SK-N-SH treated with all-trans-retinoic acid at 6 μM for 48 hours (cell line): ENCODE measurements at regions not wholly inside any gene's neighbourhood (a gene's known extent, or its start where the extent isn't known, plus 50 kb on each side); places are given as distances from the start of the nearest gene placed in this dataset.

Experiments used
- ATAC-seq: fragments of 200-7000 bp; cut with Tn5 transposase; 3 replicates; pipeline ENCODE4 v1.9.1; 2020; ENCODE audit warnings: mild to moderate bottlenecking, moderate library complexity
- ARNTL ChIP-seq: fragments of 450-650 bp; formaldehyde crosslinking; IDR thresholded peaks from 2 replicates; pipeline ENCODE4 v1.5.0; 2020; ENCODE audit warnings: low read depth, mild to moderate bottlenecking, moderate library complexity, borderline replicate concordance
- BACH2 ChIP-seq: fragments of 250-450 bp; sonication (Bioruptor Pico); IDR thresholded peaks from 2 replicates; pipeline ENCODE4 v1.9.0; 2021; ENCODE audit warnings: mild to moderate bottlenecking, borderline replicate concordance
- CREB5 ChIP-seq: fragments of 250-450 bp; sonication (Bioruptor Pico); IDR thresholded peaks from 2 replicates; pipeline ENCODE4 v1.5.1; 2020; ENCODE audit warnings: low read depth, mild to moderate bottlenecking, moderate library complexity
- CSDC2 ChIP-seq: fragments of 250-450 bp; sonication (Bioruptor Pico); IDR thresholded peaks from 2 replicates; pipeline ENCODE4 v1.5.0; 2020; ENCODE audit warnings: mild to moderate bottlenecking, moderate library complexity
- CSRNP3 ChIP-seq: fragments of 250-450 bp; sonication (Bioruptor Pico); IDR thresholded peaks from 2 replicates; pipeline ENCODE4 v1.5.1; 2021; ENCODE audit warnings: mild to moderate bottlenecking, moderate library complexity
- ESRRG ChIP-seq: fragments of 250-450 bp; sonication (Bioruptor Pico); IDR thresholded peaks from 2 replicates; pipeline ENCODE4 v1.6.1; 2021; ENCODE audit warnings: mild to moderate bottlenecking
- GLIS3 ChIP-seq: fragments of 250-450 bp; sonication (Bioruptor Pico); IDR thresholded peaks from 2 replicates; pipeline ENCODE4 v1.5.0; 2020; ENCODE audit warnings: mild to moderate bottlenecking, moderate library complexity
- ISL1 ChIP-seq: fragments of 250-450 bp; sonication (Bioruptor Pico); IDR thresholded peaks from 2 replicates; pipeline ENCODE4 v2.1.2; 2022; ENCODE audit warnings: mild to moderate bottlenecking, moderate library complexity
- OSR1 ChIP-seq: fragments of 250-450 bp; sonication (Bioruptor Pico); IDR thresholded peaks from 2 replicates; pipeline ENCODE4 v1.8.0; 2022; ENCODE audit warnings: moderate library complexity, mild to moderate bottlenecking, inconsistent platforms
- PATZ1 ChIP-seq: fragments of 250-450 bp; sonication (Bioruptor Pico); IDR thresholded peaks from 2 replicates; pipeline ENCODE4 v1.8.0; 2020; ENCODE audit warnings: mild to moderate bottlenecking, moderate library complexity, borderline replicate concordance
- POU6F1 ChIP-seq: fragments of 250-450 bp; sonication (Bioruptor Pico); IDR thresholded peaks from 2 replicates; pipeline ENCODE4 v1.8.0; 2021; ENCODE audit warnings: low read depth, mild to moderate bottlenecking, moderate library complexity, borderline replicate concordance
- PPARA ChIP-seq: fragments of 250-450 bp; sonication (Bioruptor Pico); IDR thresholded peaks from 2 replicates; pipeline ENCODE4 v1.5.0; 2020; ENCODE audit warnings: mild to moderate bottlenecking, borderline replicate concordance
- RARB ChIP-seq: fragments of 250-450 bp; sonication (Bioruptor Pico); IDR thresholded peaks from 2 replicates; pipeline ENCODE4 v1.8.0; 2021; ENCODE audit warnings: mild to moderate bottlenecking, moderate library complexity
- SNAI2 ChIP-seq: fragments of 250-450 bp; sonication (Bioruptor Pico); IDR thresholded peaks from 2 replicates; pipeline ENCODE4 v1.5.0; 2020; ENCODE audit warnings: mild to moderate bottlenecking, moderate library complexity
- TOX ChIP-seq: fragments of 250-450 bp; sonication (Bioruptor Pico); IDR thresholded peaks from 2 replicates; pipeline ENCODE4 v1.8.0; 2021; ENCODE audit warnings: mild to moderate bottlenecking, moderate library complexity, borderline replicate concordance
- TSHZ2 ChIP-seq: fragments of 250-450 bp; sonication (Bioruptor Pico); IDR thresholded peaks from 2 replicates; pipeline ENCODE4 v1.5.0; 2020; ENCODE audit warnings: mild to moderate bottlenecking, moderate library complexity
- ZC3H10 ChIP-seq: fragments of 250-450 bp; sonication (Bioruptor Pico); IDR thresholded peaks from 2 replicates; pipeline ENCODE4 v1.5.1; 2021; ENCODE audit warnings: mild to moderate bottlenecking, moderate library complexity
- ZFP3 ChIP-seq: fragments of 250-450 bp; sonication (Bioruptor Pico); IDR thresholded peaks from 2 replicates; pipeline ENCODE4 v1.5.0; 2020; ENCODE audit warnings: mild to moderate bottlenecking, moderate library complexity
- ZFP30 ChIP-seq: fragments of 450-650 bp; formaldehyde crosslinking; IDR thresholded peaks from 2 replicates; pipeline ENCODE4 v1.5.0; 2022; ENCODE audit warnings: mild to moderate bottlenecking, moderate library complexity
- ZNF565 ChIP-seq: fragments of 450-650 bp; formaldehyde crosslinking; conservative IDR thresholded peaks from 2 replicates; pipeline ENCODE4 v1.5.0; 2020; ENCODE audit warnings: low read depth, mild to moderate bottlenecking, moderate library complexity
- ZNF70 ChIP-seq: fragments of 450-650 bp; formaldehyde crosslinking; IDR thresholded peaks from 2 replicates; pipeline ENCODE4 v1.5.0; 2020; ENCODE audit warnings: mild to moderate bottlenecking, moderate library complexity
- ZNF8 ChIP-seq: fragments of 450-650 bp; formaldehyde crosslinking; IDR thresholded peaks from 2 replicates; pipeline ENCODE4 v1.5.0; 2020; ENCODE audit warnings: mild to moderate bottlenecking, moderate library complexity

GRCh38 chr9:17942498-17942897 lies 363.6 kb downstream of the SH3GL2 start:
- ATAC-seq, result no peak
- TF ChIP-seq ESRRG (CRISPR knock-in tag), result no peak
- TF ChIP-seq CREB5 (CRISPR knock-in tag), result no peak
- no peak for TF ChIP-seq GLIS3
- TF ChIP-seq BACH2 (CRISPR knock-in tag), result no peak
- TF ChIP-seq PPARA (CRISPR knock-in tag), result no peak
- no peak for TF ChIP-seq PATZ1 (CRISPR knock-in tag)
- no peak for TF ChIP-seq ISL1 (CRISPR knock-in tag)
- TF ChIP-seq ZFP30 (CRISPR knock-in tag), result no peak
- no peak for TF ChIP-seq ZC3H10

GRCh38 chr9:17955409-17955808 lies 376.5 kb downstream of the SH3GL2 start:
- ATAC-seq, result no peak
- TF ChIP-seq TOX (CRISPR knock-in tag) (no peak), PPARA (CRISPR knock-in tag) (no peak), ESRRG (CRISPR knock-in tag) (no peak), CSDC2 (CRISPR knock-in tag) (no peak), SNAI2 (CRISPR knock-in tag) (no peak), CSRNP3 (no peak)

GRCh38 chr9:17958363-17958762 lies 379.5 kb downstream of the SH3GL2 start:
- TF ChIP-seq BACH2 (CRISPR knock-in tag) (no peak), CREB5 (CRISPR knock-in tag) (no peak), ZNF8 (no peak)
- no peak for ATAC-seq

GRCh38 chr9:17962747-17963146 lies 383.9 kb downstream of the SH3GL2 start:
- no peak for ATAC-seq
- TF ChIP-seq POU6F1 (CRISPR knock-in tag) (no peak), BACH2 (CRISPR knock-in tag) (no peak), ZNF565 (no peak), PPARA (CRISPR knock-in tag) (no peak), GLIS3 (no peak), RARB (no peak), CREB5 (CRISPR knock-in tag) (no peak), OSR1 (CRISPR knock-in tag) (no peak), SNAI2 (CRISPR knock-in tag) (no peak), ZNF70 (no peak), ZFP3 (CRISPR knock-in tag) (no peak), TSHZ2 (CRISPR knock-in tag) (no peak), ARNTL (CRISPR knock-in tag) (no peak), PATZ1 (CRISPR knock-in tag) (no peak), CSDC2 (CRISPR knock-in tag) (no peak), ZFP30 (CRISPR knock-in tag) (no peak), ZNF8 (no peak)
